ENCODE measurements at regions not wholly inside any gene's neighbourhood (a gene's known extent, or its start where the extent isn't known, plus 50 kb on each side); places are given as distances from the start of the nearest gene placed in this dataset.

DNA sequence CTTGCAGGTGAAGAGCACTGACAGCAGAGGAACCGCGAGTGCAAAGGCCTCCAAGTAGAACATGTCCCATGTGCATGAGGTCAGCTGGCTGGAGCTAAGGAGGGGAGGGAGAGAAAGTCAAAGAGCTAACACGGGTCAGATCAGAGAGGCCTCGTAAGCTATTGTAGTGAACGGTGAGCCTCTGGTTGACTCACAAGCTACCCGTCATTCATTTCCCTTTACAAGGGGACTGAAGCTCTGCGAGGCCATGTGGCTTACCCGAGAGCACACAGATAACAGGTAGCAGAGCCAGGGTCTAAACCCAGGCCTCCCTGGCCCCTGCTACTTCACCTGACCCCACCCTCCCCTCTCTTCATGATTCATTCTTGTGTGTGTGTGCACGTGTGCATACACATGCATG lies 152.7 kb upstream of the ADRA1B start:
- H3K4me3 ChIP-seq (ENCODE audit: low read depth, low read length), result no peak overlapping the region
- TF ChIP-seq, protein P1, sequence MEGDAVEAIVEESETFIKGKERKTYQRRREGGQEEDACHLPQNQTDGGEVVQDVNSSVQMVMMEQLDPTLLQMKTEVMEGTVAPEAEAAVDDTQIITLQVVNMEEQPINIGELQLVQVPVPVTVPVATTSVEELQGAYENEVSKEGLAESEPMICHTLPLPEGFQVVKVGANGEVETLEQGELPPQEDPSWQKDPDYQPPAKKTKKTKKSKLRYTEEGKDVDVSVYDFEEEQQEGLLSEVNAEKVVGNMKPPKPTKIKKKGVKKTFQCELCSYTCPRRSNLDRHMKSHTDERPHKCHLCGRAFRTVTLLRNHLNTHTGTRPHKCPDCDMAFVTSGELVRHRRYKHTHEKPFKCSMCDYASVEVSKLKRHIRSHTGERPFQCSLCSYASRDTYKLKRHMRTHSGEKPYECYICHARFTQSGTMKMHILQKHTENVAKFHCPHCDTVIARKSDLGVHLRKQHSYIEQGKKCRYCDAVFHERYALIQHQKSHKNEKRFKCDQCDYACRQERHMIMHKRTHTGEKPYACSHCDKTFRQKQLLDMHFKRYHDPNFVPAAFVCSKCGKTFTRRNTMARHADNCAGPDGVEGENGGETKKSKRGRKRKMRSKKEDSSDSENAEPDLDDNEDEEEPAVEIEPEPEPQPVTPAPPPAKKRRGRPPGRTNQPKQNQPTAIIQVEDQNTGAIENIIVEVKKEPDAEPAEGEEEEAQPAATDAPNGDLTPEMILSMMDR (IDR thresholded peaks at IDR 0.05; ENCODE audit: low read depth, low read length), result no peak

DNA sequence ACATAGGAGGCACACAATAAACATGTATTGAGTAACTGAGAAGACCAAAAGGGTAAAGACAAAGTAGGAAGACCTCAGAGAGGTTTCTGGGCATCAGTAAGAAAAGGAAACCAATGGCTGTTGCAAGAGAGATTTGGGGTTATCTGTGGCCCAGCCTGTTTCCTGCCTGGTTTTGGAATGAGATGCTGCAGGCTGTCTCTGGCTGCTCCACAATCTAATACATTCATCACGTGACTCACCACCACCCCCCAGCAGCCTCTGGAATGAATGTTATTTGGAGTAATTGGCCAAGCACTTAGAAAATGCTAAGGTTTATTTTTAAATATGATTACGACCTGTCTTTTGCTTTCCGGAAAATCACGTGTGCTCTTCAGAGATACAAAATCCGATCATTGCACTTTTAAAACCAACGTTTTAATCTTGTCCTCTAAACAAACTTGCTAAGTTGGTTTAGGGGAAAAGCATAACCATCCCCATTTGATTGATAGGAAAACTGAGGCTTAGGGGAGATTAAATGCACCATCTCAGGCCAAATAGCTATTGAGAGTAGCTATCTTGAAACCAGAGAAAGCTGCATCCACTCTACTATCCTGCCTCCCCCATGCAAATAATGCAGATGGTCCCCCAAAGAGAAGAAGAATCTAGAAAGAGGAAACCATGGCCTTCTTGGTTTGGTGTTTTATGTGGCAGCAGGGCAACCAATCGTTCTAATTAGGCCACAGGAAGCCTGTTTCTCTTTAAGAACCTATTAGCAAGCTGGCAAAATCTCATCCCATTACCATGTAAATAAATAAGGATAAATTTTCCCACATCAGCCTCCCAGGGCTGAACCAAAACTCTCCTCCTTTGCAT lies 151.8 kb upstream of the ADRA1B start:
- TF ChIP-seq, protein P1 (IDR thresholded peaks at IDR 0.05; ENCODE audit: low read depth, low read length), result no peak
- no peak overlapping the region for H3K4me3 ChIP-seq (ENCODE audit: low read depth, low read length)

DNA sequence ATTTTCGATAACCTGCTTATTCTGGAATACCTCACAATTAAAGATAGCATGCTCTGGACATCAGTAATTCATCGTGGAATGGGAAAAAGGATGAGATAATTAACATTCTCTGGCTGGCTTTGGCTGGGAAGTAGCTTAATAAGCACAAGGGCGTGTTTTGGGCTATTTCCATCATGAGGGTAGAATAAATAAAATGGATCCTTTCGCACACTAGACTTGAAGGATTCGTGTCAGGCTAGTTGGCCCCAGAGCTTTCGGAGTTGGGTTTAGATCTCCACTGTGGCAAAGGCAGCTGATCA lies 151.2 kb upstream of the ADRA1B start:
- TF ChIP-seq, protein P1 (IDR thresholded peaks at IDR 0.05; ENCODE audit: low read depth, low read length), result no peak
- H3K4me3 ChIP-seq (ENCODE audit: low read depth, low read length), result no peak overlapping the region

DNA sequence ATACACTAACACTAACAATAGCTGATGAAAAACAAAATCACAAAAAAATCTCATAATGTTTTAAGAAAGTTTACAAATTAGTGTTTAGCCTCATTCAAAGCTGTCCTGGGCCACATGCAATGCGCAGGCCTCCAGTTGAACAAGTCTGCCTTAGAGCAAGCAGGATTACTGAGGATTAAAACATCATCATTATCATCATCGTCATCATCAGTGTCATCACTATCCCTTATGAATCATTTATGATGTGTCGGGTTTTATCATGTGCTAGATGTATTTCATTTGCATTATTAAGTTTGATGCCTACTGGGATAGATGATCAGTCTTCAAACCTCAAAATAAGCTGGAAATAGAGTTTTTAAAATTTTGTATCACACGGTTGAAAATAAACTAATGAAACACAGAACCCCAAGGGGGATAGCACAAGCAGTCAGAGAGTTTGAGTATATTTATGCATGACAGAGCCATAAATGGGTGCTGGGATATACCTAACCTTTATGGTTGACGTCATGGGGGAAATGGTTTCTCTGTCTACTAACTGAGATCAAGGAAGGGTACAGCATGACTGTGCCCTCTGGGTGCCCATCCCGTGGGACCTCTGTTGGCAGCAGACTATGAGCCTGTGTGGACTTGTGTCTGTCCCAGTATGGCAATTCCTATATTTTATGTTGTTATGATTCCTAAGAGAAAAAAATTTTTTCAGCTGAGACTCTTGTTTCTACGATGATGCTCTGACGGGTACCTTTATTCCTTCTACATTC lies 150.3 kb upstream of the ADRA1B start:
- H3K4me3 ChIP-seq (ENCODE audit: low read depth, low read length), result no peak overlapping the region
- TF ChIP-seq, protein P1 (IDR thresholded peaks at IDR 0.05; ENCODE audit: low read depth, low read length), result no peak

DNA sequence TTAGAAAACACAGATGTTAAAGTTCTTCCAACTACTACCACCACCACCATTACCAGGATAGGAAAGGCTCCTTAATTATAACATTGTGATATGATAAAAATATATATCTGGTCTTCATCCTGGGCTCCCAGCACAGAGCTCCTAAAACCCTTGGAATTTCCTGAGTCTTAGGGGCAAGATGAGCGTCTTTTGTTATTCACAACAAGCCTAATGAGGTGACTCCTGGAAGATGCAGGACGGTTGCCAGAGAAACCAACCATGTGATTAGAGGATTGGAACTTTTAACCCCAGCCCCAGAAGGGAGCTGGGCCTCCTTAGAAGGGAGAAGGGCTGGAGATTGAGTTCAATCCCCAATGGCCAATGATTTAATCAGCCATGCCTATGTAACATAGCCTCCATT lies 148.0 kb upstream of the ADRA1B start:
- no peak overlapping the region for H3K4me3 ChIP-seq (ENCODE audit: low read depth, low read length)
- TF ChIP-seq, protein P1 (IDR thresholded peaks at IDR 0.05; ENCODE audit: low read depth, low read length), result no peak

DNA sequence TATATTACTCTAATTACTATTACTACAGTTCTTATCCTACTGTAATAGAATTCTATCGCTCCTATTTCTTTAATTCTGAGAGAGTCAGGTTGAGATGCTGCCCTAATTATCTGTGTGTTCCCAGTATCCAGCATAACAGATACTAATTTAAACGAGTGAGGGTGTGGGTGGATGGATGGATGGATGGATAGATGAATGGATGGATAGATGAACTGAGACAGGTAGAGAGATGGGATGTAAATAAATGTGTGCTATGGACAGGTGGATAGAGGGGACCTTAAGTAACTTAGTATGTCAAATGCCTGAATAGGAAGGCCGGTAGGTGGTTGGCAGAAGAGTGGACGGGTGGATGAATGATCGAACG lies 143.6 kb upstream of the ADRA1B start:
- H3K4me3 ChIP-seq (ENCODE audit: low read depth, low read length), result no peak overlapping the region; the same call in 1 of the 2 replicates
- TF ChIP-seq, protein P1 (IDR thresholded peaks at IDR 0.05; ENCODE audit: low read depth, low read length), result no peak
